Colonic mucosa (tissue), 4 donors: ENCODE measurements at regions not wholly inside any gene's neighbourhood (a gene's known extent, or its start where the extent isn't known, plus 50 kb on each side); places are given as distances from the start of the nearest gene placed in this dataset.

Experiments used
- DNase-seq: peaks from one replicate; pipeline ENCODE4 v3.0.0-alpha.2; 2020
- H3K27ac ChIP-seq: fragments of 200-600 bp; one replicate; pipeline ENCODE4 v1.8.0; 2021
- H3K27me3 ChIP-seq: fragments of 200-600 bp; one replicate; pipeline ENCODE4 v1.8.0; 2021
- H3K36me3 ChIP-seq: fragments of 200-600 bp; one replicate; pipeline ENCODE4 v1.8.0; 2021
- H3K4me1 ChIP-seq: fragments of 200-600 bp; one replicate; pipeline ENCODE4 v1.8.0; 2021; ENCODE audit warnings: mild to moderate bottlenecking
- H3K4me3 ChIP-seq: fragments of 200-600 bp; one replicate; pipeline ENCODE4 v1.8.0; 2021
- H3K9ac ChIP-seq, 2 donors: one replicate each; pipeline ENCODE4 v1.7.0; 2013; ENCODE audit warnings: control low read depth in 2 of 2, low read depth in 2 of 2, low read length in 2 of 2
- H3K9me3 ChIP-seq: fragments of 200-600 bp; one replicate; pipeline ENCODE4 v1.8.0; 2021
- CTCF ChIP-seq: fragments of 200-600 bp; IDR thresholded peaks from one replicate; pipeline ENCODE4 v1.8.0; 2022; ENCODE audit warnings: antibody characterized with exemption, mild to moderate bottlenecking
- intact Hi-C: fragments of 100-400 bp; cut with DNase I; formaldehyde crosslinking; loops from one replicate; pipeline ENCODE4 v1.14.1; 2022
- donor health status: healthy.
- donor health status: DM: no; HTN: no; CAD: no.
- donor health status: DM: no; HTN: no; CAD: no.

- intact Hi-C loops = no loop called here
- H3K4me3 ChIP-seq = no peak overlapping the region
- no peak overlapping the region for H3K27ac ChIP-seq
- DNase-seq = no peak
- no peaks in the 10 kb centered on the region for H3K9me3 ChIP-seq
- no peaks in the 10 kb centered on the region for H3K27me3 ChIP-seq
- no peaks in the 10 kb centered on the region for H3K4me1 ChIP-seq
- no peak overlapping the region for H3K9ac ChIP-seq
- H3K36me3 ChIP-seq = no peaks in the 10 kb centered on the region
- no peak for TF ChIP-seq CTCF
These were observed 433.8 kb downstream of the NAF1 start for GRCh38 chr4:162732876-162733275.

GRCh38 chr4:162727766-162728165, 438.9 kb downstream of the NAF1 start:
- Histone ChIP-seq H3K27me3 (no peaks in the 10 kb centered on the region), H3K4me3 (no peak overlapping the region), H3K36me3 (no peaks in the 10 kb centered on the region), H3K9ac (no peak overlapping the region), H3K9me3 (no peaks in the 10 kb centered on the region), H3K4me1 (no peaks in the 10 kb centered on the region), H3K27ac (no peak overlapping the region)
- no peak for TF ChIP-seq CTCF
- no peak for DNase-seq
- intact Hi-C loops = no loop called here

- intact Hi-C loops = no loop called here
- no peaks in the 10 kb centered on the region for H3K36me3 ChIP-seq
- H3K27ac ChIP-seq = no peak overlapping the region
- no peak for DNase-seq
- no peaks in the 10 kb centered on the region for H3K27me3 ChIP-seq
- no peak for TF ChIP-seq CTCF
- no peaks in the 10 kb centered on the region for H3K4me1 ChIP-seq
- no peak overlapping the region for H3K9ac ChIP-seq
- no peak overlapping the region for H3K4me3 ChIP-seq
- H3K9me3 ChIP-seq = no peaks in the 10 kb centered on the region
These were observed 439.5 kb downstream of the NAF1 start for GRCh38 chr4:162727232-162727631.

GRCh38 chr4:162715401-162715800, 451.3 kb downstream of the NAF1 start:
- no peaks in the 10 kb centered on the region for H3K27me3 ChIP-seq
- H3K27ac ChIP-seq = no peak overlapping the region
- TF ChIP-seq CTCF = no peak
- H3K4me1 ChIP-seq = no peaks in the 10 kb centered on the region
- H3K4me3 ChIP-seq = no peak overlapping the region
- DNase-seq = no peak
- no peaks in the 10 kb centered on the region for H3K9me3 ChIP-seq
- intact Hi-C loops = no loop called here
- H3K36me3 ChIP-seq = no peaks in the 10 kb centered on the region
- no peak overlapping the region for H3K9ac ChIP-seq

- Histone ChIP-seq H3K27me3 (no peaks in the 10 kb centered on the region), H3K9me3 (no peaks in the 10 kb centered on the region), H3K27ac (no peak overlapping the region), H3K36me3 (no peaks in the 10 kb centered on the region), H3K4me3 (no peak overlapping the region), H3K4me1 (no peaks in the 10 kb centered on the region), H3K9ac (no peak overlapping the region)
- intact Hi-C loops = no loop called here
- no peak for TF ChIP-seq CTCF
- no peak for DNase-seq
These were observed 458.7 kb downstream of the NAF1 start for GRCh38 chr4:162707962-162708361.

GRCh38 chr4:162706632-162707031, 460.1 kb downstream of the NAF1 start:
- TF ChIP-seq CTCF = no peak
- Histone ChIP-seq H3K36me3 (no peaks in the 10 kb centered on the region), H3K27me3 (no peaks in the 10 kb centered on the region), H3K4me3 (no peak overlapping the region), H3K27ac (no peak overlapping the region), H3K9me3 (no peaks in the 10 kb centered on the region), H3K9ac (no peak overlapping the region), H3K4me1 (no peaks in the 10 kb centered on the region)
- DNase-seq = no peak
- intact Hi-C loops = no loop called here
